NCI-H345 (cell line): ENCODE measurements at regions not wholly inside any gene's neighbourhood (a gene's known extent, or its start where the extent isn't known, plus 50 kb on each side); places are given as distances from the start of the nearest gene placed in this dataset.
"Not testable (repeated sequence)": the region's sequence is repeated elsewhere in the genome, so short reads cannot be mapped to it uniquely, and the experiment has no call there.

Experiments
- DNase-seq: peaks from one replicate; lab custom pipeline; 2025; lab: John Stamatoyannopoulos, UW

GRCh38 chr4:126354784-126355183, 1040.0 kb downstream of the FAT4 start:
- DNase-seq = peak; percentile 44

DNA sequence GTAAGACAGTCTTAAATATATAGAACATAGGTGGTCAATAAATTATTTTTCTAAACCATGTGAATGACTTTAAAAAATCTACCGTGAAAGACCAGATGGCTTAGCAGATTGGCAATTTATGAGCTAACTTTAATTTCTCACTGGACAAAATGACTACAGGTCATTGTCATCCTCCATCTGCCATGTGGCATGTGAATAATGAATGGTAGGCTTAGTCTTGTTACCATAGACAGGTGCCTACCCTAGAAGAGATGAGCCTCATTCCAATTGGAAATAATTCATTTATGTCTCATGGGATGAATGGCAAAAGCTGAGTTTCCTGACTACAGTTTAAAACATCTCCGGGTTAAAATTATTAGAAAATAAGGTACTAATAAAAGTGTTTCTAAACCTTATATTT, 1043.3 kb downstream of the FAT4 start:
- DNase-seq = no peak

DNA sequence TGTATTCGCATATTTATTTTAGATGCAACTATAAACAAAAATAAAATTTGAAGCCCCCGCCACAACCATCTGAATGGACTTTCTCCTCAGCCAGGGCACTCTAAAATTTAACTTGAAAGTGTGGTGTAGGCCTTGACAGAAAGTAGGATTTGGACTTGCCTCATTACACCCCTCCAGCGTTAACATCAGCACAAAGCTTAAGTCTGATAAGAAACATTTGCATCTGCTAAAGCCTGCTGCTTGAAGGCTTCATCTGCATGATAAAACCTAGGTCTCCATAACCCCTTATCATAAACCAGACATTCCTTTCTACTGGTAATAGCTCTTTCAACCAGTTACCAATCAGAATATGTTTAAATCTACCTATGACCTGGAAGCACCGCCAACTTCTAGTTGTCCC, 1046.5 kb downstream of the FAT4 start:
- no peak for DNase-seq

GRCh38 chr4:126364311-126364911, 1049.7 kb downstream of the FAT4 start:
- no peak for DNase-seq

DNA sequence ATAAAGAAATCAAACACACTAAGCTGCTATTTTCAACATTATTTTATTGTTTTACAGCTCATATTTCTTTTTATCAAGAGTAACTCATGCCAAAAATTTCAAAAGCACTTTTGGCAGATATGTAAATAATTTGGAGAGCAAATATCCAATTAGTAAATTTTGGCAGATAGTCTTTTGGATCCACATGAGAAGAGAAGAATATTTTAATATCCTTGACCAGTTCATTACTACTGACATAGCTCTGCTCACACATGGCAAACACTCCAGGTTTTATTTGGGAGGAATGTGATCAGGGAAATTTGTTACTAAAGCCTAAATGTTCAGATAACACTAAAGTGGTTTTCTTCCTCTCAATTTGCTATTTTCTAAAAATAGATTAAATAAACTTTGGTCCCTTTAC, 1054.3 kb downstream of the FAT4 start:
- no peak for DNase-seq

DNA sequence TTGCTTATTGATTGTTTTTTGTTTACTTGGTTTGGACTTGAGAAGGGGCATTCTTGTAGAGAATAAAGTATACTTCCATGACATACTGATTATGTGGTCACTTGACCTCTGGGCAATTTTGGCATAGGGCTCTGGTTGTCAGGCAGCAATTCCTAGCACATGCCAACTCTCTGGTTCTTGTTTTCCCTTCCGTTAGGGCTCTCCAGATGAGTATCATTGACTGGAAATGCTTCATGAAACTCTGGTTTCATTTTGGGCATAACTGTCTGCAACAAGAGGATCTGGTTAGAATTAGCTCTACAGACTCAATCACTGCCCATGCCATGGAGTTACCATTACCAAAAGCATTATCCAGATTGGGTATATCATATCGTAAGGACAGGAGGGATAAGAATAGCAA, 1057.9 kb downstream of the FAT4 start:
- no peak for DNase-seq

DNA sequence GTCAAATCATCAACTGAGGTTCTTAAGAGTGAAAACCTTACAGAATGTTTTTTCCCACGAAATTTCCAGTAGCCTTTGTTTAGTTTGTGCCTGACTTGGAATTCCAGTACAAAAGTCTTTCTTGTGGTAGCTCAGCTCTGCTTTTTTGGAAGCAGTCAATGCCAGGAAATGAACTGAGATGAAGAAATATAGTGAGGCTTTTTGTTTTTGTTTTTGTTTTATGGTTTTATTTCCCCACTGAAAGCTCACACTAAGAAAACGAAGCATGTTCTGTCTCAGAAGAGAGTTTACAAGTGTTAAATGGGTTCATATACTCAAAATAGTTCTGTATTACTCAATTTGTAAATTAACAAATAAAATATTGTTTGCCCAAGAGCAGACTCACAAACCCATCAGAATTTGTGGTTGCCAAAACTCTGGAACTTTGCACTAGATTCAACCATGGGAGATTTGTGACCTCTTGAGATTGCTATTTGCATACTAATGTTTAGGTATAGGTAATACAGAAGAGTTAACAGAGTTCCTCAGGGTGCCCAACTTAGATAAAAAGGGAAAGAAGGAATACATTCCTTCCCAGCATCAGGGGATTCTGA, 1060.8 kb downstream of the FAT4 start:
- no peak for DNase-seq

DNA sequence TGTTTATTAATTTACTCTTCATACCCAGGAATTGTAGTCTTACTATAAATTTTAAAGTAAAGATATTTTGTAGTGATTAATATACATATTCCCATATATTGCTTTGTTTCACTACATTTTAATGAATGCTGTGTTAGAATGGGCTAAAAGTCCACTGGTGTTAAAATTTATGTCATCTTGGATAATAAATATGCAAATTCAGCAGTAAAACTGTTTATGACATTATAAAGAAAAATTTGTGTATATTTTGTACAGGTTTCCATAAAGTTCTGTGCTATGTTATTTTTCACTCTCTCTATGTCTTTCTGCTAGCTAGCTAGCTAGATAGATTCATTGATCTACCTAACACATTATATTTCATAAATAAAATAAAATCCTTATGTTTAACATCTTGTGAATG, 1071.2 kb downstream of the FAT4 start:
- no peak for DNase-seq

GRCh38 chr4:126386512-126386911, 1071.8 kb downstream of the FAT4 start:
- no peak for DNase-seq

DNA sequence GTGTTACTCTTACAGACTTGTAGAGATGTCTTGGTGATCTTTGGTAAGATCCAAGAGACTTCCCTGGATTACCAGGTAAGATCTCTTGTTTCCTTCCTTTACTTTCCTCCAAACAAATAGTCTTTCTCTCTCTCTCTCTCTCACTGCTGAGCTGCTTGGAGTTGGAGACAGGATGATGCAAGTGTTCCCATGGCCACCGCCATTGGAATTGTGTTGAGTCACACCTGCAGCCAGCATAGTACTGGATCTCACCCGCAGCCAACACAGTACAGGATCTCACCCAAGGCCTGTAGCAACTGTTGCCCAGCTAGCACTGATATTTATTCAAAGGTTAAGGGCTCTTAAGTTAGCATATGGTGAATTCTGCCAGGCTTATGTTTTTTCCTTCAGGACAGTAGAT, 1080.9 kb downstream of the FAT4 start:
- no peak for DNase-seq

- no peak for DNase-seq
Measured at GRCh38 chr4:126396121-126396520, 1081.4 kb downstream of the FAT4 start.

- no peak for DNase-seq
Measured at GRCh38 chr4:126396703-126397102, 1081.9 kb downstream of the FAT4 start.

GRCh38 chr4:126404549-126404948, 1089.8 kb downstream of the FAT4 start:
- DNase-seq = no peak

- no peak for DNase-seq
Measured at GRCh38 chr4:126405369-126405982, 1090.7 kb downstream of the FAT4 start.

DNA sequence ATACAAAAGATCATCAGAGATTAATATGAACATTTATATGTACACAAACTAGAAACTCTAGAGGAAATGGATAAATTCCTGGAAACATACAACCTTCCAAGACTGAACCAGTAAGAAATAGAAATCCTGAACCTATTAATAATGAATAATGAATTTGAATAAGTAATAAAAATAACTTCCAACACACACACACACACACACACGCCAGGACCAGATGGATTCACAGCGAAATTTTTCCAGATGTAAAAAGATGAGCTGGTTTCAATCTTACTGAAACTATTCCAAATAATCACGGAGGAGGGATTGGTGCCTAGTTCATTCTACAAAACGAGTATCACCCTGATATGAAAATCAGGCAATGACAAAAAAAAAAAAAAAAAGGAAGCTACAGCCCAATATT, 1095.0 kb downstream of the FAT4 start:
- DNase-seq = no peak

DNA sequence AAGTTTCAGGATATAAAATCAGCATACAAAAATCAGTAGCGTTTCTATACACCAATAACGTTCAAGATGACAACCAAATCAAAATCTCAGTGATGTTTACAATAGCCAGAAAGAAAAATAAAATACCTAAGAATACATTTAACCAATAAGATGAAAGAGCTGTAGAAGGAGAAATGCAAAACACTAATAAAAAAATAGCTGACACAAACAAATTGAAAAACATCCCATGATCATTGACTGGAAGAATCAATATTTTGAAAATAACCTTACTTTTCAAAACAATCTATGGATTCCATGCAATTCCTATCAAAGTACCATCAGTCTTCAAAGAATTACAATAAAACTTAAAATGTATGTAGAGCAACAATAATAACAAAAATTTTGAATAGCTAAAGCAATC, 1096.3 kb downstream of the FAT4 start:
- no peak for DNase-seq

DNA sequence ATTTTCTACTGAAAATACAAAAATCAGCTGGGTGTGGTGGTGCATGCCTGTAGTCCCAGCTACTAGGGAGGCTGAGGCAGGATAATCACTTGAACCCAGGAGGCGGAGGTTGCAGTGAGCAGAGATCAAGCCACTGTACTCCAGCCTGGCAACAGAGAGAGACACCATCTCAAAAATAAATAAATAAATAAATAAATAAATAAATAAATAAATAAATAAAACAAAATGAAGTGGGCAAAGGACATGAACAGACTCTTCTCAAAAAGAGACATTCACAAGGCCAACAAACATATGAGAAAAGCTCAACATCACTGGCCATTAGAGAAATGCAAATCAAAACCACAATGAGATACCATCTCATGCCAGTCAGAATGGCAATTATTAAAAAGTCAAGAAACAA, 1097.6 kb downstream of the FAT4 start:
- DNase-seq = not testable (repeated sequence)

DNA sequence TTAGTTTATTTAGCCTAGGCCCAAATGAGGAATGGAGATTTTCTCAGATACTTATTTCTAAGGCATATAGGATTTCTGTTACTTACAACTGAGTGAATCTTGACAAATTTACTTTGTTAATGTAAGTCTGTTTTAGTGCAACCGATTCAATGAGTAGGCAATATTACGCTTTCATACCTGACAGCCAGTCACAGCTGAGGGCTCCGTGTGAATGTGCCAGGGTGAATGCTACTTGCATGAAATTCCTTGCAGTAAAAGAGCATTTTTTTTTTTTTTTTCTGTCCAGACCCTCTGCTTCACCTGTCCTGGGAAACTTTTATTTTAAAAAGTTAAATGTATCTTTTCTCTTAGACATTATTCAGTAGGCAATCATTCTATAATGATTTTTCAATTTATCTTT, 1100.0 kb downstream of the FAT4 start:
- DNase-seq = no peak

GRCh38 chr4:126419266-126419665, 1104.5 kb downstream of the FAT4 start:
- no peak for DNase-seq

- DNase-seq = no peak
Measured at GRCh38 chr4:126427853-126428252, 1113.1 kb downstream of the FAT4 start.

GRCh38 chr4:126431049-126431448, 1116.3 kb downstream of the FAT4 start:
- no peak for DNase-seq

- no peak for DNase-seq
Measured at GRCh38 chr4:126435491-126435890, 1120.7 kb downstream of the FAT4 start.

GRCh38 chr4:126440297-126440696, 1125.5 kb downstream of the FAT4 start:
- DNase-seq = no peak
